ENCODE measurements at regions not wholly inside any gene's neighbourhood (a gene's known extent, or its start where the extent isn't known, plus 50 kb on each side); places are given as distances from the start of the nearest gene placed in this dataset.
"Not testable (repeated sequence)": the region's sequence is repeated elsewhere in the genome, so short reads cannot be mapped to it uniquely, and the experiment has no call there.

GRCh38 chr10:21135023-21135931 lies 238.2 kb upstream of the NEBL start:
- DNase-seq (ENCODE audit: low spot score) = peak; percentile 68

GRCh38 chr10:21134645-21135022 lies 237.5 kb upstream of the NEBL start:
- DNase-seq (ENCODE audit: low spot score) = no peak

- DNase-seq (ENCODE audit: low spot score) = no peak
These were observed 233.8 kb upstream of the NEBL start for GRCh38 chr10:21130683-21131442.

GRCh38 chr10:21130108-21130507 lies 233.0 kb upstream of the NEBL start:
- no peak for DNase-seq (ENCODE audit: low spot score)

GRCh38 chr10:21125471-21126228 lies 228.5 kb upstream of the NEBL start:
- DNase-seq (ENCODE audit: low spot score) = no peak

- DNase-seq (ENCODE audit: low spot score) = no peak
These were observed 225.8 kb upstream of the NEBL start for GRCh38 chr10:21122907-21123306.

- DNase-seq (ENCODE audit: low spot score) = not testable (repeated sequence)
These were observed 224.7 kb upstream of the NEBL start for GRCh38 chr10:21121822-21122221.

- no peak for DNase-seq (ENCODE audit: low spot score)
These were observed 217.6 kb upstream of the NEBL start for GRCh38 chr10:21114683-21115082.

- no peak for DNase-seq (ENCODE audit: low spot score)
These were observed 213.2 kb upstream of the NEBL start for GRCh38 chr10:21110358-21110757.

- DNase-seq (ENCODE audit: low spot score) = not testable (repeated sequence)
These were observed 209.8 kb upstream of the NEBL start for GRCh38 chr10:21106931-21107330.

GRCh38 chr10:21105331-21105730 lies 208.2 kb upstream of the NEBL start:
- DNase-seq (ENCODE audit: low spot score) = not testable (repeated sequence)

GRCh38 chr10:21100871-21101514 lies 203.9 kb upstream of the NEBL start:
- DNase-seq (ENCODE audit: low spot score) = no peak

GRCh38 chr10:21100190-21100589 lies 203.1 kb upstream of the NEBL start:
- no peak for DNase-seq (ENCODE audit: low spot score)

GRCh38 chr10:21099291-21100062 lies 202.4 kb upstream of the NEBL start:
- no peak for DNase-seq (ENCODE audit: low spot score)

- DNase-seq (ENCODE audit: low spot score) = no peak
These were observed 200.8 kb upstream of the NEBL start for GRCh38 chr10:21097926-21098355.

- DNase-seq (ENCODE audit: low spot score) = no peak
These were observed 198.5 kb upstream of the NEBL start for GRCh38 chr10:21095494-21096055.

GRCh38 chr10:21095073-21095472 lies 198.0 kb upstream of the NEBL start:
- no peak for DNase-seq (ENCODE audit: low spot score)

GRCh38 chr10:21092683-21093524 lies 195.8 kb upstream of the NEBL start:
- DNase-seq (ENCODE audit: low spot score) = no peak

- DNase-seq (ENCODE audit: low spot score) = no peak
These were observed 193.5 kb upstream of the NEBL start for GRCh38 chr10:21090609-21091082.

GRCh38 chr10:21087476-21087875 lies 190.4 kb upstream of the NEBL start:
- no peak for DNase-seq (ENCODE audit: low spot score)
